ENCODE measurements at regions not wholly inside any gene's neighbourhood (a gene's known extent, or its start where the extent isn't known, plus 50 kb on each side); places are given as distances from the start of the nearest gene placed in this dataset.

DNA sequence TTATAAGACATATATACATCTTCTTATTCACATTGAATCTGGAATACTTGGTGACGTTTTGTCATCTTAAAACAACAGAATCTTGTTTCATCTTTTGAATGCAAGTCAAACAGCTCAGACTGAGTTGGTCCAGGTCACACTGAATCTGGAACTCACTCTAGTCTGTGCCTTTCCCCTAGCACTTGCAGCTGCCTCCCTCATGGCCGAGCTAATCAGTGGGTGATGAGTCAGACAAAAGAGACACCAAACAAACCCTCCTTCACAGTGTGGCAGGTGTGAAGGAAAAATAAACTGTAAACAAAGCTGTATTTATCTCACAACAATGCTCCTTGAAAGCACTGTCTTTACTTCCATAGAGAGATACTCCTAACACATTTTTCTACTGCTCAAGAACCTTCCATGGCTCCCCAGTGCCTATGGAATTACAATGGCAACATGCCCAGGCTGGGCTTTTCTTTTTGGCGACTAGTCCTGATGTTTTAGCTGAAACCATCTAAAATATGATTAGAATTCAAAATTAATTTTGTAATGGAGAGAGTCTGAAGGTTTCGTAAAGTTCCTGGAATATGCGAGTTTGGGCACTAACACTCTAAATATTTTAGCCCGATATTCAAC is 140.0 kb downstream of the ZNF365 start:
- no peak for TF ChIP-seq RAD21 (IDR thresholded peaks at IDR 0.05; ENCODE audit: low read length)
- TF ChIP-seq CTCF (IDR thresholded peaks at IDR 0.05), result no peak
- TF ChIP-seq TAF1 (IDR thresholded peaks at IDR 0.05; ENCODE audit: borderline replicate concordance, low read depth, low read length), result no peak
- no peak for TF ChIP-seq YY1 (IDR thresholded peaks at IDR 0.05; ENCODE audit: low read depth)
- TF ChIP-seq TCF12 (IDR thresholded peaks at IDR 0.05), result no peak
- no peak for TF ChIP-seq RFX5 (IDR thresholded peaks at IDR 0.05; ENCODE audit: low read length)
- TF ChIP-seq, protein P1, sequence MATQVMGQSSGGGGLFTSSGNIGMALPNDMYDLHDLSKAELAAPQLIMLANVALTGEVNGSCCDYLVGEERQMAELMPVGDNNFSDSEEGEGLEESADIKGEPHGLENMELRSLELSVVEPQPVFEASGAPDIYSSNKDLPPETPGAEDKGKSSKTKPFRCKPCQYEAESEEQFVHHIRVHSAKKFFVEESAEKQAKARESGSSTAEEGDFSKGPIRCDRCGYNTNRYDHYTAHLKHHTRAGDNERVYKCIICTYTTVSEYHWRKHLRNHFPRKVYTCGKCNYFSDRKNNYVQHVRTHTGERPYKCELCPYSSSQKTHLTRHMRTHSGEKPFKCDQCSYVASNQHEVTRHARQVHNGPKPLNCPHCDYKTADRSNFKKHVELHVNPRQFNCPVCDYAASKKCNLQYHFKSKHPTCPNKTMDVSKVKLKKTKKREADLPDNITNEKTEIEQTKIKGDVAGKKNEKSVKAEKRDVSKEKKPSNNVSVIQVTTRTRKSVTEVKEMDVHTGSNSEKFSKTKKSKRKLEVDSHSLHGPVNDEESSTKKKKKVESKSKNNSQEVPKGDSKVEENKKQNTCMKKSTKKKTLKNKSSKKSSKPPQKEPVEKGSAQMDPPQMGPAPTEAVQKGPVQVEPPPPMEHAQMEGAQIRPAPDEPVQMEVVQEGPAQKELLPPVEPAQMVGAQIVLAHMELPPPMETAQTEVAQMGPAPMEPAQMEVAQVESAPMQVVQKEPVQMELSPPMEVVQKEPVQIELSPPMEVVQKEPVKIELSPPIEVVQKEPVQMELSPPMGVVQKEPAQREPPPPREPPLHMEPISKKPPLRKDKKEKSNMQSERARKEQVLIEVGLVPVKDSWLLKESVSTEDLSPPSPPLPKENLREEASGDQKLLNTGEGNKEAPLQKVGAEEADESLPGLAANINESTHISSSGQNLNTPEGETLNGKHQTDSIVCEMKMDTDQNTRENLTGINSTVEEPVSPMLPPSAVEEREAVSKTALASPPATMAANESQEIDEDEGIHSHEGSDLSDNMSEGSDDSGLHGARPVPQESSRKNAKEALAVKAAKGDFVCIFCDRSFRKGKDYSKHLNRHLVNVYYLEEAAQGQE (IDR thresholded peaks at IDR 0.05; ENCODE audit: low read depth, low read length), result no peak
- TF ChIP-seq POLR2AphosphoS5 (IDR thresholded peaks at IDR 0.05; ENCODE audit: low read depth, low read length), result no peak
- no peak for TF ChIP-seq TEAD4 (IDR thresholded peaks at IDR 0.05; ENCODE audit: borderline replicate concordance, insufficient read depth)
- TF ChIP-seq EZH2phosphoT487 (IDR thresholded peaks at IDR 0.05; ENCODE audit: borderline replicate concordance, low read depth), result no peak
- no peak for TF ChIP-seq RCOR1 (IDR thresholded peaks at IDR 0.05; ENCODE audit: low read length)

Measured in SK-N-SH (cell line).